RWPE1 (cell line): ENCODE measurements at regions not wholly inside any gene's neighbourhood (a gene's known extent, or its start where the extent isn't known, plus 50 kb on each side); places are given as distances from the start of the nearest gene placed in this dataset.

Experiments
- CTCF ChIA-PET: fragments of 350-600 bp; sonication (Branson Sonifier 250); formaldehyde crosslinking; extraction: SDS; loops from one replicate; lab custom pipeline; 2021; lab: Yijun Ruan, JAX
- POLR2A ChIA-PET: fragments of 400-600 bp; formaldehyde crosslinking; extraction: SDS; loops from one replicate; lab custom pipeline; 2020; ENCODE audit warnings: antibody characterized with exemption; ENCODE audit not compliant: low non-redundant PET; lab: Yijun Ruan, JAX
- DNase-seq: peaks from one replicate; pipeline ENCODE4 v3.0.0; 2012; ENCODE audit warnings: low spot score
- H3K27ac ChIP-seq: fragments of 450-650 bp; 2 replicates; pipeline ENCODE4 v1.5.1; 2017
- TF ChIP-seq, protein P1 (sequence below): fragments of 450-650 bp; conservative IDR thresholded peaks from 2 replicates; pipeline ENCODE4 v1.5.1; 2017; ENCODE audit warnings: low read depth, mild to moderate bottlenecking

DNA sequence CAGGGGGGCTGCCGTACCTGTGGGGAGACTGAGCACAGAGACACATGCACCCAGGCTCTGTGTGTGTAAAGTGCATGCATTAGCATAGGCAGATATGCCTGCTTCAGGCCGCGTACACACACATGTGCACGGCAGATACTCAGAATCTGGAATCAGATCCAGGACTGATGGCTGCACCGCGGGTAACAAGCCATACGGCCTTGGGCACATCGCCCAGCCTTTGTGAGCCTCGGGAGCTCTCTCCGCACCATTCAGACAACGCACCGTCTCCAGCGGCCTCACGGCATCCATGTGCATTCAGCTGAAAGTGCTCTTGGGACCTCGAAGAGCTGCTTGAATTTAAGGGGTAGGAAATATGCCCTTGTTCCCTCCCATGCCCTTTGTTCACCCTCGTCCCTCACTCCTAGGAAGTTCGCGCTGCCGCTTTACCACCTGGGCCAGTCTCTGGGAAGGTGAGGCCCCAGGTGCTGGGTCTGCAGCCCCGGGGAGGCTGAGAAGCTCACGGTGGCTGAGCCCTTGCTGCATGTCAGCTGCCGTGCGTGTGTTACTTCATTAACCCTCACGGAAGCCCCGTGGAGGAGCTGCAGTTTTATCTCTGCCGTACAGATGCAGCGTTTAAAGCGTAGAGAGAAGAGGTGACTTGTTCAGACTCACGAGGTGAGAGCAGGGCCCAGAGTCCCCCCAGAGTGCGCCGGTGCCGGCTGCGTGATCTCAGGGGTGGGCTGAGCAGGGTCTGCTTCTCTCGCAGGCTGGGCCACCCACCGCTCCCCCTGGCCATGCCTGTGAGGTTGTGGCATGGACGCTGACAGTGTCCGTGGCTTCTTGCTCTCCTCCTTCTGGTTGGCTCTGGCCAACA, 377.7 kb upstream of the MYT1L start:
- DNase-seq = no peak
- POLR2A ChIA-PET = no interaction called here
- TF ChIP-seq, protein P1, sequence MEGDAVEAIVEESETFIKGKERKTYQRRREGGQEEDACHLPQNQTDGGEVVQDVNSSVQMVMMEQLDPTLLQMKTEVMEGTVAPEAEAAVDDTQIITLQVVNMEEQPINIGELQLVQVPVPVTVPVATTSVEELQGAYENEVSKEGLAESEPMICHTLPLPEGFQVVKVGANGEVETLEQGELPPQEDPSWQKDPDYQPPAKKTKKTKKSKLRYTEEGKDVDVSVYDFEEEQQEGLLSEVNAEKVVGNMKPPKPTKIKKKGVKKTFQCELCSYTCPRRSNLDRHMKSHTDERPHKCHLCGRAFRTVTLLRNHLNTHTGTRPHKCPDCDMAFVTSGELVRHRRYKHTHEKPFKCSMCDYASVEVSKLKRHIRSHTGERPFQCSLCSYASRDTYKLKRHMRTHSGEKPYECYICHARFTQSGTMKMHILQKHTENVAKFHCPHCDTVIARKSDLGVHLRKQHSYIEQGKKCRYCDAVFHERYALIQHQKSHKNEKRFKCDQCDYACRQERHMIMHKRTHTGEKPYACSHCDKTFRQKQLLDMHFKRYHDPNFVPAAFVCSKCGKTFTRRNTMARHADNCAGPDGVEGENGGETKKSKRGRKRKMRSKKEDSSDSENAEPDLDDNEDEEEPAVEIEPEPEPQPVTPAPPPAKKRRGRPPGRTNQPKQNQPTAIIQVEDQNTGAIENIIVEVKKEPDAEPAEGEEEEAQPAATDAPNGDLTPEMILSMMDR = no peak
- CTCF ChIA-PET = interaction anchor here (0.6 kb wide), 1 partner anchor 325 kb away, joined by 3 read pairs; no protein-coding TSS in a partner anchor
- H3K27ac ChIP-seq = no peak overlapping the region

DNA sequence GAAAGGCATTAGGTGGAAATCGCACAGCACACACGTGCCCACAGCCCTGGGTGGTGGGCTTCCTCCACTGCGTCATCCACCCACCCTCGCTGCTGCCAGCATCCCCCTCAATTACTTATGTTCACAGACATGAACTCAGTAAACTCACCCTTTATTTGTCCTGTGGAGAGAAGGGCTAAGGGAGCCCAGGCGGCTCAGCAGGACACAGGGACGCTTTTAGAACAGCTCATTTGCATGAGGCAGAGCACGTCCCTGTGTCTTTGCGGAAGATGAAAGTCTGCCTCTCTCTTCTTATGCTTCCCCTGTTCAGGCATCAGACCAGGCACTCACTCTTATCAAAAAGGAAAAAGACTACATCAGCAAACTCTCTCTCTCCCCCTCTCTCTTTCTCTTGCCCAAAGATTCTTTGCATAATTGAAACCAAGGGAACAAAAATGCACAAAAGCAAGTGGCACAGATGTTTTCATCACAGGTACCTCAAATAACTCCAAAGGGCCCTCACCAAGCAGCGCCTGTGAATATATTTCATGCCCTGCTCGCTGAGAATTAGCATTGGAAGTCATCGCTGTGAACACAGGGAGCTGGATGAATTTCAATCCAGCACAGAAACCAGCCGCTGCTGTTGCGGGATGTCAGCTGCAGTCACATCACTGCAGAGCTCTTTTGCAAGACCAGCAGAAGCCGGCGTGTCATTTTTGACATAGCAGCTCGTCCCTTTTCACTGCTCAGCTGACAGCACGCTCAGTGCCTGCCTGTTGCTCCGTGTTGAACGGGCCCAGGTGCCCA, 376.3 kb upstream of the MYT1L start:
- DNase-seq = no peak
- H3K27ac ChIP-seq = no peak overlapping the region
- TF ChIP-seq, protein P1 = no peak
- POLR2A ChIA-PET = no interaction called here
- CTCF ChIA-PET = interaction anchor here (0.7 kb wide), 1 partner anchor 471 kb away, joined by 3 read pairs; no protein-coding TSS in a partner anchor

DNA sequence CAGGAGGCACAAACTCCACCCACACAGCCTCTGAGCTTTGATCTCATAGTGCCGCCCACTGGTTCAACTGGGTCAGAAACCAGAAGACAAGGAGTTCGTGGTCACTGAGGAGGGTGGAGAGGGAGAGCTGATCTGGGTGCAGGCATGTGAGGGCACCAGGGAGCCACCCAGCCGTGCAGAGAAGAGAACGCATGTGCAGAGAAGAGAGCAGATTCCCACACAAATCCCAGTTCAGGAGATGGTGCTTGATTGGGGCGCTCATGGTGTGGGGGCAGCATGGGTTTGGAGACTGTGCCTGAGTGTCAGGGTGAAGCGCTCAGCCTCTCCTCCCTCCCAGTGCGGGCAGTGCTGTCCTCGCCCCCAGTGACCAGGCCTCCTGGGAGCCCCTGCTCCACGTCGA, 375.2 kb upstream of the MYT1L start:
- TF ChIP-seq, protein P1 = no peak
- POLR2A ChIA-PET = no interaction called here
- H3K27ac ChIP-seq = no peak overlapping the region
- CTCF ChIA-PET = interaction anchor here (0.7 kb wide), 1 partner anchor 473 kb away, joined by 3 read pairs; no protein-coding TSS in a partner anchor
- no peak for DNase-seq

DNA sequence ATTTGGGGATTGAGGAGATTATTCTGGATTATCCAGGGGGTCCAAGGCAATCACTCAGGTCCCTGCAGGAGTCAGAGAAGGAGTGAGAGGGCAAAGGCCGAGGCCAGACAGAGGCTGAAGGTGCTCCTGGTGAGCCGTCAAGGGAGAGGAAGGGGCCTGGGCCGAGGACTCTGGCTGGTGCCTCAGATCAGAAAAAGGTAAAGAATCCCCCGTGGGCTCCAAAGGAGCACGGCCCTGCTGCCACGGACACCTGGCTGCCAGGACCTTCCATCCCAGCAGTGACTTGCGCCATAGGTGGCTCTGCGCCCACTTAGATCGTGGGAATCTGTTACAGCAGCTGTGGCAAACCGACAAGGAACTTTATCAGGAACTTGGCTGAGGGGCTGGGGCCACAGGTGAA, 374.8 kb upstream of the MYT1L start:
- TF ChIP-seq, protein P1 = no peak
- CTCF ChIA-PET = no interaction called here
- DNase-seq = no peak

DNA sequence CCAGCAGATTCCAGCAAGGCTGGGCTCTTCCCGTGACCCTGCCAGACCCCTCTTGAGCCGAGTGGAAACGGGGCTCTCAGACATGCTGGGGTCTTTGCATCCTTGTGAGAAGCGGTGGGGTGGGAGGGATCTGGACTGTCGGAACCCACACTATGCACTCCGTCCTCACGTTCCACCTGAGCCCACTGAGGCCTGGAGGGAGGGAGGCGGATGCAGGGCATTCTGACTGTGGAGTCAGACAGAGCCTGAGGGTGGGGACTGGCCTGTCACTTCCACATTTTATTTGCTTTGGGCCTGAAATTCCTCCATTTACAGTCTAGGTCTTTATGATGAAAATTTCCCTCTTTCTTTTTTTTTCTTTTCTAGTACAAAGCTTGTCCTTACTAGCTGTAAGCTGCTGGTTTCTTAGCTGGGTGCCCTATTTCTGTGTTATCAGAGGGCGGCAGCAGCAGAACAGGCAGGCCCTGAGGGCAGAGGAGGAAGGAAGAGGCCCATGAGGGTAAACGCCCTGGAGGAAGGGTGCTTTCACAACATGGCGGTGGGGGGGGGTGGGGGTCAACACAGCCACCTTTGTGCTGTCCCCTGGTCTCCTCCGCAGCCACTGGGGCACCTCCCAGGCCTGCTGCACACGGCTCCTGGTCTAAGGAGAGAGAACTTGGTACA, 373.5 kb upstream of the MYT1L start:
- no peak overlapping the region for H3K27ac ChIP-seq
- TF ChIP-seq, protein P1 = no peak
- DNase-seq = no peak
- ChIA-PET POLR2A (no interaction called here), CTCF (no interaction called here)

More for the DNA sequence above, 374.8 kb upstream of the MYT1L start:
- POLR2A ChIA-PET = no interaction called here
- H3K27ac ChIP-seq = no peak overlapping the region
